Neutrophil (primary cell): ENCODE measurements at regions not wholly inside any gene's neighbourhood (a gene's known extent, or its start where the extent isn't known, plus 50 kb on each side); places are given as distances from the start of the nearest gene placed in this dataset.

ENCODE experiments used
- H3K27ac ChIP-seq: fragments of 200-600 bp; sonication (generic); 2 replicates; pipeline ENCODE4 v1.5.1; 2016; ENCODE audit warnings: mild to moderate bottlenecking, moderate library complexity
- H3K27me3 ChIP-seq: fragments of 200-600 bp; sonication (generic); 2 replicates; pipeline ENCODE4 v1.6.0; 2016; ENCODE audit warnings: mild to moderate bottlenecking
- H3K36me3 ChIP-seq: fragments of 200-600 bp; sonication (generic); 2 replicates; pipeline ENCODE4 v1.5.1; 2017
- H3K4me1 ChIP-seq, 2 experiments: fragments of 200-600 bp in 1 of 2; sonication (generic) in 1 of 2; 1 replicate in 1 of 2; 2 replicates in 1 of 2; pipeline versions ENCODE4 v1.5.1 to v1.6.1; 2013 to 2016; ENCODE audit warnings: low read depth in 1 of 2, low read length in 1 of 2, mild to moderate bottlenecking in 1 of 2, moderate library complexity in 1 of 2; ENCODE audit not compliant: control insufficient read depth in 1 of 2, insufficient read depth in 1 of 2
- H3K4me3 ChIP-seq, 2 experiments: fragments of 200-600 bp in 1 of 2; sonication (generic) in 1 of 2; 1 replicate in 1 of 2; 2 replicates in 1 of 2; pipeline ENCODE4 v1.5.1; 2013 to 2016; ENCODE audit warnings: low read depth in 1 of 2, low read length in 1 of 2, mild to moderate bottlenecking in 1 of 2, moderate library complexity in 1 of 2
- H3K9me3 ChIP-seq: fragments of 200-600 bp; sonication (generic); 2 replicates; pipeline ENCODE4 v1.5.1; 2016
- CTCF ChIP-seq: fragments of 200-600 bp; sonication (generic); IDR thresholded peaks from 2 replicates; pipeline ENCODE4 v1.5.1; 2016; ENCODE audit warnings: antibody characterized with exemption

DNA sequence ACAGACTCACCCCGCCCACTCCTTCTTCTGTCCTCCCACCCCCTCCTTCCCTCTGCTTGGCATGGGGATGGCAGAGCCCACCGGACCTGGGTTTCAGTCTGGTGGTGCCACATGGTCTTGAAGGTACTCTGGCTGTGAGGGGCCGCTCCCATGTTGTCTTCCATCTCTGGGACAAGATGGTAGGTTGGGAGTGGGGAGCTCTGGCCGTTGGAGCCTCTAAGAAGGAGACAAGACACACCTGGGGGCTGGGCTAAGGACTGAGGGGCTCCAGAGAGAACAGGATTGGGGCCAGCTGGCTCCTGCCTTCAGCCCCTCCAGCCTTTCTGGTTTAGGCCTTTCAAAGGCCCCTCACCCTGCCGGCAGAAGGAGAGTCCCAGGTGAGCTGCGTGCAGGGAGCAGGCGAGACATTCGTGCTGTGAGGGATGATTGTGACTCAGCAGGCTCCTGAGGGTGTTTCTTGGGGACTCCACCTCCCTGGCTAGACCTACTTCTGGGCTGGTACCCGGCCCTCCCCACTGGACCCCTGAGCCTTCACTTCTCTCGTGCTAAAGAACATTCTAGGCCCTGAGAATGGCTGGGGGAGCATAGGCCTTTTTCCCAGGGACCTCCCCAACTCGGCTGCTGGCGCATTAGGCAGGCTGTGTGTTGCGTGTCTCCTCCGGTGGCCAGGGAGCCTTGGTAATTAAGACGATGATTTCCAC, 128.2 kb upstream of the HAAO start:
- Histone ChIP-seq H3K4me3 (no peak overlapping the region), H3K27me3 (no peaks in the 10 kb centered on the region), H3K27ac (no peak overlapping the region), H3K4me1 (no peaks in the 10 kb centered on the region), H3K9me3 (no peaks in the 10 kb centered on the region), H3K36me3 (no peaks in the 10 kb centered on the region)
- no peak for TF ChIP-seq CTCF

- Histone ChIP-seq H3K27me3 (no peaks in the 10 kb centered on the region), H3K4me3 (no peak overlapping the region), H3K36me3 (no peaks in the 10 kb centered on the region), H3K27ac (no peak overlapping the region), H3K9me3 (no peaks in the 10 kb centered on the region), H3K4me1 (no peaks in the 10 kb centered on the region)
- no peak for TF ChIP-seq CTCF
Observed at GRCh38 chr2:42918671-42919318, 126.4 kb upstream of the HAAO start.

GRCh38 chr2:42918041-42918440, 125.7 kb upstream of the HAAO start:
- Histone ChIP-seq H3K36me3 (no peaks in the 10 kb centered on the region), H3K27ac (no peak overlapping the region), H3K27me3 (no peaks in the 10 kb centered on the region), H3K9me3 (no peaks in the 10 kb centered on the region), H3K4me1 (no peaks in the 10 kb centered on the region), H3K4me3 (no peak overlapping the region)
- TF ChIP-seq CTCF = no peak

GRCh38 chr2:42917425-42917927, 125.1 kb upstream of the HAAO start:
- no peak overlapping the region for H3K4me3 ChIP-seq
- no peaks in the 10 kb centered on the region for H3K36me3 ChIP-seq
- H3K27ac ChIP-seq = no peak overlapping the region
- H3K27me3 ChIP-seq = no peaks in the 10 kb centered on the region
- no peaks in the 10 kb centered on the region for H3K9me3 ChIP-seq
- TF ChIP-seq CTCF = no peak
- H3K4me1 ChIP-seq = no peaks in the 10 kb centered on the region

DNA sequence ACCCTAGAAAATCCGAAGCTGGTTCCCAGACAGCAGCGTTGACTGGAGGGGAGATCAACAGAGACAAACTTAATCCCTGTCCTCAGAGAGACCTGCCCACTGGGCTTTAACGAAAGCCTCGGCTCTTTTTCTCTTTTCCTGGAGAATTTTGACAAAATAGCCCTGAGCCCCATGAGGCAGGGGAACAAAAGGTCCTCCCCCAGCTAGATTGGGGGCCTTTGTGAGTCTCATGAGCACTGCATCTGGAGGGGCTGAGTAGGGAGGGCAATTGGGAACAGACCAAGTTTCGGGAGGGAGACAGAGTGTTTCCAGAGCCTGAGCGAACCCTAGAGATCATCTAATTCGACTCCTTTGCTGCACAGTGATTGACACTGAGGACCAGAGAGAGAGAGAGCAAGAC, 123.9 kb upstream of the HAAO start:
- H3K9me3 ChIP-seq = no peaks in the 10 kb centered on the region
- no peak overlapping the region for H3K4me3 ChIP-seq
- no peaks in the 10 kb centered on the region for H3K27me3 ChIP-seq
- TF ChIP-seq CTCF = no peak
- H3K27ac ChIP-seq = no peak overlapping the region
- H3K4me1 ChIP-seq = no peaks in the 10 kb centered on the region
- no peaks in the 10 kb centered on the region for H3K36me3 ChIP-seq
